Skin of body (tissue), 1 donor: ENCODE measurements at regions not wholly inside any gene's neighbourhood (a gene's known extent, or its start where the extent isn't known, plus 50 kb on each side); places are given as distances from the start of the nearest gene placed in this dataset.

Source experiments
- DNase-seq: peaks from one replicate; lab custom pipeline; 2025; lab: John Stamatoyannopoulos, UW

GRCh38 chr16:66266436-66267291 is 99.8 kb upstream of the CDH5 start:
- DNase-seq = peak; percentile 95

- DNase-seq = no peak
These were observed 100.8 kb upstream of the CDH5 start for GRCh38 chr16:66265556-66266141.

GRCh38 chr16:66265048-66265415 is 101.5 kb upstream of the CDH5 start:
- no peak for DNase-seq

GRCh38 chr16:66264311-66265047 is 102.0 kb upstream of the CDH5 start:
- DNase-seq = no peak

- DNase-seq = no peak
These were observed 102.5 kb upstream of the CDH5 start for GRCh38 chr16:66263973-66264310.

GRCh38 chr16:66263168-66263972 is 103.1 kb upstream of the CDH5 start:
- DNase-seq = no peak

- DNase-seq = peak; percentile 69
These were observed 104.0 kb upstream of the CDH5 start for GRCh38 chr16:66262253-66263167.

GRCh38 chr16:66261826-66262225 is 104.7 kb upstream of the CDH5 start:
- DNase-seq = no peak

- DNase-seq = no peak
These were observed 105.8 kb upstream of the CDH5 start for GRCh38 chr16:66260522-66261254.

- DNase-seq = no peak
These were observed 107.3 kb upstream of the CDH5 start for GRCh38 chr16:66258916-66259845.

GRCh38 chr16:66256919-66257318 is 109.6 kb upstream of the CDH5 start:
- no peak for DNase-seq

- DNase-seq = no peak
These were observed 110.8 kb upstream of the CDH5 start for GRCh38 chr16:66255647-66256046.

- DNase-seq = no peak
These were observed 111.7 kb upstream of the CDH5 start for GRCh38 chr16:66254751-66255150.

- DNase-seq = no peak
These were observed 112.4 kb upstream of the CDH5 start for GRCh38 chr16:66254106-66254505.

- DNase-seq = no peak
These were observed 114.9 kb upstream of the CDH5 start for GRCh38 chr16:66251476-66252160.

- peak; percentile 65 for DNase-seq
These were observed 115.6 kb upstream of the CDH5 start for GRCh38 chr16:66250686-66251431.
